ENCODE measurements at regions not wholly inside any gene's neighbourhood (a gene's known extent, or its start where the extent isn't known, plus 50 kb on each side); places are given as distances from the start of the nearest gene placed in this dataset.

DNA sequence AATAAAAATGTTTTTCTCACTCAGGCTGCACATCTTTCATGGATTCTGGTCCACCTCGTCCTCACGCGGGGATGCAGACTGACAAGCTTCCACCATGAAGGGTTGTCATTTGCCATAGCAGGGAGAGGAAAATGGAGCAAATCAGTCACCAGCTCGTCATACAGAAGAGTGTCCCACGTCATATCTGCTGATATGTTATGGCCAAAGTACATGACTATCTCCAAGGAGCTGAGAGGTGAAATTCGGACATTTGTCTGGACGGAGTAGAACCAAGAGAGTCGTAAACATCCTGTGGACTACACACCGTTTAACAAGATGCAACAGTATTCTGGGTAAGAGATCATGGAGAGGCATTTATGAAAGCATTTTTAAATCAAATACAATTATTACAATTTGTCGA, 75.3 kb upstream of the MYOCD start:
- no peaks in the 10 kb centered on the region for H3F3A ChIP-seq (replicated peaks; ENCODE audit: insufficient read depth)
- ChIA-PET POLR2A (no interaction called here), CTCF (no interaction called here)
- H3K36me3 ChIP-seq (replicated peaks in 1 of 2; ENCODE audit: control insufficient read depth in 1 of 2, insufficient read depth in 2 of 2, low read length in 1 of 2): no peaks in the 10 kb centered on the region
- DNase-seq: no peak
- H3K79me2 ChIP-seq (ENCODE audit: insufficient read depth): no peaks in the 10 kb centered on the region
- TF ChIP-seq SIN3A (IDR thresholded peaks at IDR 0.05; ENCODE audit: borderline replicate concordance, low read depth, low read length): no peak
- TF ChIP-seq, protein P1, sequence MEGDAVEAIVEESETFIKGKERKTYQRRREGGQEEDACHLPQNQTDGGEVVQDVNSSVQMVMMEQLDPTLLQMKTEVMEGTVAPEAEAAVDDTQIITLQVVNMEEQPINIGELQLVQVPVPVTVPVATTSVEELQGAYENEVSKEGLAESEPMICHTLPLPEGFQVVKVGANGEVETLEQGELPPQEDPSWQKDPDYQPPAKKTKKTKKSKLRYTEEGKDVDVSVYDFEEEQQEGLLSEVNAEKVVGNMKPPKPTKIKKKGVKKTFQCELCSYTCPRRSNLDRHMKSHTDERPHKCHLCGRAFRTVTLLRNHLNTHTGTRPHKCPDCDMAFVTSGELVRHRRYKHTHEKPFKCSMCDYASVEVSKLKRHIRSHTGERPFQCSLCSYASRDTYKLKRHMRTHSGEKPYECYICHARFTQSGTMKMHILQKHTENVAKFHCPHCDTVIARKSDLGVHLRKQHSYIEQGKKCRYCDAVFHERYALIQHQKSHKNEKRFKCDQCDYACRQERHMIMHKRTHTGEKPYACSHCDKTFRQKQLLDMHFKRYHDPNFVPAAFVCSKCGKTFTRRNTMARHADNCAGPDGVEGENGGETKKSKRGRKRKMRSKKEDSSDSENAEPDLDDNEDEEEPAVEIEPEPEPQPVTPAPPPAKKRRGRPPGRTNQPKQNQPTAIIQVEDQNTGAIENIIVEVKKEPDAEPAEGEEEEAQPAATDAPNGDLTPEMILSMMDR (IDR thresholded peaks at IDR 0.05): no peak
- TF ChIP-seq TEAD4 (IDR thresholded peaks at IDR 0.05; ENCODE audit: borderline replicate concordance, insufficient read depth): no peak
- TF ChIP-seq MEF2A (IDR thresholded peaks at IDR 0.05; ENCODE audit: borderline replicate concordance, low read depth): no peak
- TF ChIP-seq TAF1 (IDR thresholded peaks at IDR 0.05; ENCODE audit: borderline replicate concordance, low read depth, low read length): no peak
- no peak for TF ChIP-seq SMC3 (IDR thresholded peaks at IDR 0.05; ENCODE audit: low read depth, low read length)
- TF ChIP-seq MXI1 (IDR thresholded peaks at IDR 0.05; ENCODE audit: low read depth, low read length): no peak
- no peak for TF ChIP-seq FOSL2 (IDR thresholded peaks at IDR 0.05; ENCODE audit: borderline replicate concordance, low read depth)
- no peak for TF ChIP-seq RFX5 (IDR thresholded peaks at IDR 0.05; ENCODE audit: low read length)
- TF ChIP-seq, protein P2, sequence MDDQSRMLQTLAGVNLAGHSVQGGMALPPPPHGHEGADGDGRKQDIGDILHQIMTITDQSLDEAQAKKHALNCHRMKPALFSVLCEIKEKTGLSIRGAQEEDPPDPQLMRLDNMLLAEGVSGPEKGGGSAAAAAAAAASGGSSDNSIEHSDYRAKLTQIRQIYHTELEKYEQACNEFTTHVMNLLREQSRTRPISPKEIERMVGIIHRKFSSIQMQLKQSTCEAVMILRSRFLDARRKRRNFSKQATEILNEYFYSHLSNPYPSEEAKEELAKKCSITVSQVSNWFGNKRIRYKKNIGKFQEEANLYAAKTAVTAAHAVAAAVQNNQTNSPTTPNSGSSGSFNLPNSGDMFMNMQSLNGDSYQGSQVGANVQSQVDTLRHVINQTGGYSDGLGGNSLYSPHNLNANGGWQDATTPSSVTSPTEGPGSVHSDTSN (IDR thresholded peaks at IDR 0.05): no peak
- no peaks in the 10 kb centered on the region for H4K20me1 ChIP-seq (ENCODE audit: insufficient read depth)
- no peaks in the 10 kb centered on the region for H3K4me1 ChIP-seq (ENCODE audit: control insufficient read depth in 1 of 2, insufficient read depth in 2 of 2, low read depth in 1 of 2, low read length in 1 of 2)
- no peak overlapping the region for H3K4me3 ChIP-seq (ENCODE audit: low read depth in 2 of 2, low read length in 1 of 2)
- H3K9me3 ChIP-seq: no peaks in the 10 kb centered on the region
- H3K9ac ChIP-seq: no peak overlapping the region
- 11% methylated on average over 10 of the region's 10 CpGs for whole genome bisulfite sequencing (ENCODE audit: low lambda C conversion rate)
- no peak overlapping the region for H3K27ac ChIP-seq (ENCODE audit: low read depth in 2 of 2, low read length in 1 of 2)
- H3K27me3 ChIP-seq (ENCODE audit: insufficient read depth): no peaks in the 10 kb centered on the region; the same call in 1 of the 2 replicates
- no peak overlapping the region for H3K4me2 ChIP-seq
- H2AFZ ChIP-seq (ENCODE audit: low read depth): no peak overlapping the region
- H3K9me2 ChIP-seq: no peaks in the 10 kb centered on the region

DNA sequence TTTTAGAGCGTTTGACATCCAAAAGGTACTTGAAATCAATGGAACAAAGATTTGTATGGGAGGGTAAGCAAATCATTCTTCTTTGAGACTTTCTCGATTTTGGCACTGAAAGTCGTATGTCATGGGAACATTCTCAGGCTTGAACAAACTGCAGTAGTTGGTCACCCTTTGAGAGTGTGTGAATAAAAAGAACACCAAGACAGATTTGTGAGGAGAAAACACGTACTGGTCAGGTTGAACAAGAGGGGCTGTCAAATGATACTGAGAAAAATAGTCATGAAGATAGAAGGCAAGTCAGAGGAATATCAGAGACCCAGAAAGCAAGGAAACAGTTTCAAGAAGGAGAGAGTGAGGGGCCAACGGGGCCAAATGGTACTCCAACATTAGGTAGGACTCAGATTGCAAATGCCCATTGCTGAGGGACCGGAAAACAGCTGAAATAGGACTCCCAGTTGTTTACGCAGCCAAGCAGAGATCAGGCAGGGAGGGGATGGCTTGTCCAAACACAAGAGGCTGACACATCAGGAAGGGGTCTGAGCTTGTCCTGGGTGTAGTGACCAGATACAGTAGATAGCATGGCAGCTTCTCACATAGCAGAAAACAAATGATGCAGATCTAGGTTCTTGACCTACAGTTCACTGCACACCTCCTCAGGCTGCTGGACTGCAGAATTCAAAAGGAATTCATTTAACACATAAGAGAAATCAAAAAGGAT, 74.5 kb upstream of the MYOCD start:
- DNase-seq: no peak
- ChIA-PET CTCF (no interaction called here), POLR2A (no interaction called here)
- Histone ChIP-seq H3K4me1 (ENCODE audit: control insufficient read depth in 1 of 2, insufficient read depth in 2 of 2, low read depth in 1 of 2, low read length in 1 of 2) (no peaks in the 10 kb centered on the region), H3K4me3 (ENCODE audit: low read depth in 2 of 2, low read length in 1 of 2) (no peak overlapping the region), H3K4me2 (no peak overlapping the region), H3K27me3 (ENCODE audit: insufficient read depth) (no peaks in the 10 kb centered on the region; the same call in 1 of the 2 replicates), H3F3A (replicated peaks; ENCODE audit: insufficient read depth) (no peaks in the 10 kb centered on the region), H4K20me1 (ENCODE audit: insufficient read depth) (no peaks in the 10 kb centered on the region), H3K79me2 (ENCODE audit: insufficient read depth) (no peaks in the 10 kb centered on the region), H3K27ac (ENCODE audit: low read depth in 2 of 2, low read length in 1 of 2) (no peak overlapping the region), H3K9ac (no peak overlapping the region), H2AFZ (ENCODE audit: low read depth) (no peak overlapping the region), H3K36me3 (replicated peaks in 1 of 2; ENCODE audit: control insufficient read depth in 1 of 2, insufficient read depth in 2 of 2, low read length in 1 of 2) (no peaks in the 10 kb centered on the region), H3K9me3 (no peaks in the 10 kb centered on the region), H3K9me2 (no peaks in the 10 kb centered on the region)
- 9% methylated on average over 7 of the region's 7 CpGs for WGBS (ENCODE audit: low lambda C conversion rate)
- no peak for TF ChIP-seq TAF1 (IDR thresholded peaks at IDR 0.05; ENCODE audit: borderline replicate concordance, low read depth, low read length)
- no peak for TF ChIP-seq EP300 (IDR thresholded peaks at IDR 0.05; ENCODE audit: borderline replicate concordance in 1 of 2, low read depth in 1 of 2, low read length in 1 of 2)
- no peak for TF ChIP-seq TCF12 (IDR thresholded peaks at IDR 0.05)
- TF ChIP-seq, protein P3, sequence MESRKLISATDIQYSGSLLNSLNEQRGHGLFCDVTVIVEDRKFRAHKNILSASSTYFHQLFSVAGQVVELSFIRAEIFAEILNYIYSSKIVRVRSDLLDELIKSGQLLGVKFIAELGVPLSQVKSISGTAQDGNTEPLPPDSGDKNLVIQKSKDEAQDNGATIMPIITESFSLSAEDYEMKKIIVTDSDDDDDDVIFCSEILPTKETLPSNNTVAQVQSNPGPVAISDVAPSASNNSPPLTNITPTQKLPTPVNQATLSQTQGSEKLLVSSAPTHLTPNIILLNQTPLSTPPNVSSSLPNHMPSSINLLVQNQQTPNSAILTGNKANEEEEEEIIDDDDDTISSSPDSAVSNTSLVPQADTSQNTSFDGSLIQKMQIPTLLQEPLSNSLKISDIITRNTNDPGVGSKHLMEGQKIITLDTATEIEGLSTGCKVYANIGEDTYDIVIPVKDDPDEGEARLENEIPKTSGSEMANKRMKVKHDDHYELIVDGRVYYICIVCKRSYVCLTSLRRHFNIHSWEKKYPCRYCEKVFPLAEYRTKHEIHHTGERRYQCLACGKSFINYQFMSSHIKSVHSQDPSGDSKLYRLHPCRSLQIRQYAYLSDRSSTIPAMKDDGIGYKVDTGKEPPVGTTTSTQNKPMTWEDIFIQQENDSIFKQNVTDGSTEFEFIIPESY (IDR thresholded peaks at IDR 0.05; ENCODE audit: borderline replicate concordance, low read depth): no peak
- TF ChIP-seq RXRA (IDR thresholded peaks at IDR 0.05; ENCODE audit: borderline replicate concordance, low read depth): no peak
- TF ChIP-seq SIN3A (IDR thresholded peaks at IDR 0.05; ENCODE audit: borderline replicate concordance, low read depth, low read length): no peak
- TF ChIP-seq, protein P2 (IDR thresholded peaks at IDR 0.05): no peak
- no peak for TF ChIP-seq FOXM1 (IDR thresholded peaks at IDR 0.05; ENCODE audit: low read depth)
- TF ChIP-seq TEAD4 (IDR thresholded peaks at IDR 0.05; ENCODE audit: borderline replicate concordance, insufficient read depth): no peak
- TF ChIP-seq, protein P4, sequence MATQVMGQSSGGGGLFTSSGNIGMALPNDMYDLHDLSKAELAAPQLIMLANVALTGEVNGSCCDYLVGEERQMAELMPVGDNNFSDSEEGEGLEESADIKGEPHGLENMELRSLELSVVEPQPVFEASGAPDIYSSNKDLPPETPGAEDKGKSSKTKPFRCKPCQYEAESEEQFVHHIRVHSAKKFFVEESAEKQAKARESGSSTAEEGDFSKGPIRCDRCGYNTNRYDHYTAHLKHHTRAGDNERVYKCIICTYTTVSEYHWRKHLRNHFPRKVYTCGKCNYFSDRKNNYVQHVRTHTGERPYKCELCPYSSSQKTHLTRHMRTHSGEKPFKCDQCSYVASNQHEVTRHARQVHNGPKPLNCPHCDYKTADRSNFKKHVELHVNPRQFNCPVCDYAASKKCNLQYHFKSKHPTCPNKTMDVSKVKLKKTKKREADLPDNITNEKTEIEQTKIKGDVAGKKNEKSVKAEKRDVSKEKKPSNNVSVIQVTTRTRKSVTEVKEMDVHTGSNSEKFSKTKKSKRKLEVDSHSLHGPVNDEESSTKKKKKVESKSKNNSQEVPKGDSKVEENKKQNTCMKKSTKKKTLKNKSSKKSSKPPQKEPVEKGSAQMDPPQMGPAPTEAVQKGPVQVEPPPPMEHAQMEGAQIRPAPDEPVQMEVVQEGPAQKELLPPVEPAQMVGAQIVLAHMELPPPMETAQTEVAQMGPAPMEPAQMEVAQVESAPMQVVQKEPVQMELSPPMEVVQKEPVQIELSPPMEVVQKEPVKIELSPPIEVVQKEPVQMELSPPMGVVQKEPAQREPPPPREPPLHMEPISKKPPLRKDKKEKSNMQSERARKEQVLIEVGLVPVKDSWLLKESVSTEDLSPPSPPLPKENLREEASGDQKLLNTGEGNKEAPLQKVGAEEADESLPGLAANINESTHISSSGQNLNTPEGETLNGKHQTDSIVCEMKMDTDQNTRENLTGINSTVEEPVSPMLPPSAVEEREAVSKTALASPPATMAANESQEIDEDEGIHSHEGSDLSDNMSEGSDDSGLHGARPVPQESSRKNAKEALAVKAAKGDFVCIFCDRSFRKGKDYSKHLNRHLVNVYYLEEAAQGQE (IDR thresholded peaks at IDR 0.05; ENCODE audit: low read depth, low read length): no peak
- TF ChIP-seq SMC3 (IDR thresholded peaks at IDR 0.05; ENCODE audit: low read depth, low read length): no peak

Measured in SK-N-SH (cell line).